HEK293 (cell line): ENCODE measurements at regions not wholly inside any gene's neighbourhood (a gene's known extent, or its start where the extent isn't known, plus 50 kb on each side); places are given as distances from the start of the nearest gene placed in this dataset.

ENCODE experiments used
- CTCF ChIA-PET: fragments of 350-600 bp; formaldehyde crosslinking; extraction: SDS; loops from one replicate; lab custom pipeline; 2021; ENCODE audit warnings: antibody characterized with exemption; lab: Yijun Ruan, JAX
- POLR2A ChIA-PET: fragments of 300-600 bp; formaldehyde crosslinking; extraction: SDS; loops from one replicate; lab custom pipeline; 2020; ENCODE audit warnings: antibody characterized with exemption, inconsistent platforms; lab: Yijun Ruan, JAX
- H3K27ac ChIP-seq: fragments of 200-500 bp; sonication (Bioruptor generic); 2 replicates; pipeline ENCODE4 v1.5.1; 2014; ENCODE audit warnings: low read depth, low read length, control low read depth, inconsistent platforms; ENCODE audit errors: extremely low read depth
- H3K36me3 ChIP-seq, 2 experiments: fragments of 200-500 bp in 1 of 2; sonication (Bioruptor generic) in 1 of 2; 1 replicate in 1 of 2; 2 replicates in 1 of 2; pipeline ENCODE4 v1.5.1; 2014 to 2017; ENCODE audit warnings: inconsistent platforms in 2 of 2, low read length in 2 of 2; ENCODE audit not compliant: control insufficient read depth in 2 of 2, insufficient read depth in 1 of 2
- H3K4me1 ChIP-seq: fragments of 200-500 bp; sonication (Bioruptor generic); 2 replicates; pipeline ENCODE4 v1.5.1; 2014; ENCODE audit warnings: mild to moderate bottlenecking, low read length, inconsistent platforms; ENCODE audit not compliant: control insufficient read depth, insufficient read depth
- H3K4me3 ChIP-seq: 2 replicates; pipeline ENCODE4 v1.5.1; 2011; ENCODE audit warnings: low read depth, mild to moderate bottlenecking, control low read depth, low read length, moderate library complexity
- H3K9me3 ChIP-seq: fragments of 200-500 bp; sonication (Bioruptor generic); 2 replicates; pipeline ENCODE4 v1.5.1; 2014; ENCODE audit warnings: low read depth, low read length, inconsistent platforms; ENCODE audit not compliant: control insufficient read depth, insufficient read depth
- MEIS1 ChIP-seq: sonication (generic); formaldehyde crosslinking; IDR thresholded peaks from 2 replicates; pipeline ENCODE4 v1.8.1; 2022; ENCODE audit warnings: missing genetic modification reagents, mild to moderate bottlenecking, borderline replicate concordance
- SP3 ChIP-seq: fragments of 450-650 bp; formaldehyde crosslinking; IDR thresholded peaks from 2 replicates; pipeline ENCODE4 v1.5.1; 2016; ENCODE audit warnings: missing biosample characterization, missing genetic modification characterization
- SP7 ChIP-seq: fragments of 450-650 bp; formaldehyde crosslinking; IDR thresholded peaks from 2 replicates; pipeline ENCODE4 v1.5.1; 2016; ENCODE audit warnings: missing biosample characterization, missing genetic modification characterization
- ZBTB48 ChIP-seq: fragments of 450-650 bp; formaldehyde crosslinking; IDR thresholded peaks from 2 replicates; pipeline ENCODE4 v1.5.1; 2016; ENCODE audit warnings: missing biosample characterization, missing genetic modification characterization
- ZBTB49 ChIP-seq: fragments of 450-650 bp; formaldehyde crosslinking; IDR thresholded peaks from 2 replicates; pipeline ENCODE4 v1.5.1; 2016; ENCODE audit warnings: missing biosample characterization, missing genetic modification characterization, low read depth
- ZNF214 ChIP-seq: fragments of 450-650 bp; formaldehyde crosslinking; IDR thresholded peaks from 2 replicates; pipeline ENCODE4 v1.5.1; 2017; ENCODE audit warnings: missing biosample characterization, mild to moderate bottlenecking, missing genetic modification characterization, borderline replicate concordance
- ZNF280D ChIP-seq: fragments of 450-650 bp; formaldehyde crosslinking; IDR thresholded peaks from 2 replicates; pipeline ENCODE4 v1.5.1; 2016; ENCODE audit warnings: missing biosample characterization, missing genetic modification characterization
- ZNF302 ChIP-seq: fragments of 450-650 bp; formaldehyde crosslinking; IDR thresholded peaks from 2 replicates; pipeline ENCODE4 v1.5.1; 2016; ENCODE audit warnings: missing biosample characterization, missing genetic modification characterization, low read depth
- ZNF324 ChIP-seq: fragments of 450-650 bp; formaldehyde crosslinking; IDR thresholded peaks from 2 replicates; pipeline ENCODE4 v1.5.1; 2016; ENCODE audit warnings: missing biosample characterization, missing genetic modification characterization
- ZNF423 ChIP-seq: fragments of 450-650 bp; formaldehyde crosslinking; IDR thresholded peaks from 2 replicates; pipeline ENCODE4 v1.5.1; 2016; ENCODE audit warnings: missing biosample characterization, missing genetic modification characterization
- ZNF544 ChIP-seq: fragments of 450-650 bp; formaldehyde crosslinking; IDR thresholded peaks from 2 replicates; pipeline ENCODE4 v1.5.0; 2017; ENCODE audit warnings: missing biosample characterization, missing genetic modification characterization
- ZNF548 ChIP-seq: fragments of 450-650 bp; formaldehyde crosslinking; IDR thresholded peaks from 2 replicates; pipeline ENCODE4 v1.5.1; 2016; ENCODE audit warnings: missing biosample characterization, missing genetic modification characterization
- ZNF555 ChIP-seq: fragments of 450-650 bp; formaldehyde crosslinking; conservative IDR thresholded peaks from 2 replicates; pipeline ENCODE4 v1.5.1; 2017; ENCODE audit warnings: missing biosample characterization, mild to moderate bottlenecking, missing genetic modification characterization, inconsistent platforms
- ZNF658 ChIP-seq: fragments of 450-650 bp; formaldehyde crosslinking; IDR thresholded peaks from 2 replicates; pipeline ENCODE4; 2016; ENCODE audit warnings: missing biosample characterization, missing genetic modification characterization
- ZNF76 ChIP-seq: fragments of 450-650 bp; formaldehyde crosslinking; IDR thresholded peaks from 2 replicates; pipeline ENCODE4; 2016; ENCODE audit warnings: low read depth, missing biosample characterization, missing genetic modification characterization, borderline replicate concordance
- ZNF776 ChIP-seq: fragments of 450-650 bp; formaldehyde crosslinking; IDR thresholded peaks from 2 replicates; pipeline ENCODE4 v1.5.0; 2017; ENCODE audit warnings: missing biosample characterization, missing genetic modification characterization, borderline replicate concordance
- ZNF791 ChIP-seq: fragments of 450-650 bp; formaldehyde crosslinking; IDR thresholded peaks from 2 replicates; pipeline ENCODE4 v1.5.1; 2016; ENCODE audit warnings: missing biosample characterization, missing genetic modification characterization
- TF ChIP-seq, protein P1 (sequence below): fragments of 450-650 bp; formaldehyde crosslinking; IDR thresholded peaks from 2 replicates; pipeline ENCODE4 v1.5.1; 2016; ENCODE audit warnings: missing biosample characterization, missing genetic modification characterization
- TF ChIP-seq, protein P2 (sequence below): fragments of 450-650 bp; formaldehyde crosslinking; conservative IDR thresholded peaks from 2 replicates; pipeline ENCODE4 v1.5.1; 2016; ENCODE audit warnings: low read depth, missing biosample characterization, missing genetic modification characterization
- TF ChIP-seq, protein P3 (sequence below): fragments of 450-650 bp; formaldehyde crosslinking; IDR thresholded peaks from 2 replicates; pipeline ENCODE4 v1.5.1; 2016; ENCODE audit warnings: missing biosample characterization, missing genetic modification characterization

- Histone ChIP-seq H3K9me3 (no peaks in the 10 kb centered on the region), H3K4me3 (no peak overlapping the region), H3K4me1 (no peaks in the 10 kb centered on the region), H3K27ac (no peak overlapping the region), H3K36me3 (no peaks in the 10 kb centered on the region)
- CTCF ChIA-PET = no interaction called here
- POLR2A ChIA-PET = no interaction called here
- TF ChIP-seq, protein P1, sequence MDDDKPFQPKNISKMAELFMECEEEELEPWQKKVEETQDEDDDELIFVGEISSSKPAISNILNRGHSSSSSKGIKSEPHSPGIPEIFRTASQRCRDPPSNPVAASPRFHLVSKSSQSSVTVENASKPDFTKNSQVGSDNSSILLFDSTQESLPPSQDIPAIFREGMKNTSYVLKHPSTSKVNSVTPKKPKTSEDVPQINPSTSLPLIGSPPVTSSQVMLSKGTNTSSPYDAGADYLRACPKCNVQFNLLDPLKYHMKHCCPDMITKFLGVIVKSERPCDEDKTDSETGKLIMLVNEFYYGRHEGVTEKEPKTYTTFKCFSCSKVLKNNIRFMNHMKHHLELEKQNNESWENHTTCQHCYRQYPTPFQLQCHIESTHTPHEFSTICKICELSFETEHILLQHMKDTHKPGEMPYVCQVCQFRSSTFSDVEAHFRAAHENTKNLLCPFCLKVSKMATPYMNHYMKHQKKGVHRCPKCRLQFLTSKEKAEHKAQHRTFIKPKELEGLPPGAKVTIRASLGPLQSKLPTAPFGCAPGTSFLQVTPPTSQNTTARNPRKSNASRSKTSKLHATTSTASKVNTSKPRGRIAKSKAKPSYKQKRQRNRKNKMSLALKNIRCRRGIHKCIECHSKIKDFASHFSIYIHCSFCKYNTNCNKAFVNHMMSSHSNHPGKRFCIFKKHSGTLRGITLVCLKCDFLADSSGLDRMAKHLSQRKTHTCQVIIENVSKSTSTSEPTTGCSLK = no peak
- TF ChIP-seq MEIS1 (CRISPR knock-in tag) = no peak
- no peak for TF ChIP-seq ZNF280D
- TF ChIP-seq SP7 (tag by site-specific recombination) = no peak
- TF ChIP-seq ZNF302 = no peak
- TF ChIP-seq ZNF776 = no peak
- TF ChIP-seq ZNF214 (tag by site-specific recombination) = no peak
- TF ChIP-seq ZBTB49 (tag by site-specific recombination) = no peak
- TF ChIP-seq ZBTB48 = no peak
- TF ChIP-seq ZNF658 (tag by site-specific recombination) = no peak
- no peak for TF ChIP-seq SP3 (tag by site-specific recombination)
- no peak for TF ChIP-seq ZNF76 (tag by site-specific recombination)
- no peak for TF ChIP-seq ZNF548 (tag by site-specific recombination)
- TF ChIP-seq, protein P2, sequence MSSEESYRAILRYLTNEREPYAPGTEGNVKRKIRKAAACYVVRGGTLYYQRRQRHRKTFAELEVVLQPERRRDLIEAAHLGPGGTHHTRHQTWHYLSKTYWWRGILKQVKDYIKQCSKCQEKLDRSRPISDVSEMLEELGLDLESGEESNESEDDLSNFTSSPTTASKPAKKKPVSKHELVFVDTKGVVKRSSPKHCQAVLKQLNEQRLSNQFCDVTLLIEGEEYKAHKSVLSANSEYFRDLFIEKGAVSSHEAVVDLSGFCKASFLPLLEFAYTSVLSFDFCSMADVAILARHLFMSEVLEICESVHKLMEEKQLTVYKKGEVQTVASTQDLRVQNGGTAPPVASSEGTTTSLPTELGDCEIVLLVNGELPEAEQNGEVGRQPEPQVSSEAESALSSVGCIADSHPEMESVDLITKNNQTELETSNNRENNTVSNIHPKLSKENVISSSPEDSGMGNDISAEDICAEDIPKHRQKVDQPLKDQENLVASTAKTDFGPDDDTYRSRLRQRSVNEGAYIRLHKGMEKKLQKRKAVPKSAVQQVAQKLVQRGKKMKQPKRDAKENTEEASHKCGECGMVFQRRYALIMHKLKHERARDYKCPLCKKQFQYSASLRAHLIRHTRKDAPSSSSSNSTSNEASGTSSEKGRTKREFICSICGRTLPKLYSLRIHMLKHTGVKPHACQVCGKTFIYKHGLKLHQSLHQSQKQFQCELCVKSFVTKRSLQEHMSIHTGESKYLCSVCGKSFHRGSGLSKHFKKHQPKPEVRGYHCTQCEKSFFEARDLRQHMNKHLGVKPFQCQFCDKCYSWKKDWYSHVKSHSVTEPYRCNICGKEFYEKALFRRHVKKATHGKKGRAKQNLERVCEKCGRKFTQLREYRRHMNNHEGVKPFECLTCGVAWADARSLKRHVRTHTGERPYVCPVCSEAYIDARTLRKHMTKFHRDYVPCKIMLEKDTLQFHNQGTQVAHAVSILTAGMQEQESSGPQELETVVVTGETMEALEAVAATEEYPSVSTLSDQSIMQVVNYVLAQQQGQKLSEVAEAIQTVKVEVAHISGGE (tag by site-specific recombination) = no peak
- TF ChIP-seq ZNF791 = no peak
- TF ChIP-seq ZNF324 (tag by site-specific recombination) = no peak
- TF ChIP-seq ZNF423 = no peak
- TF ChIP-seq, protein P3, sequence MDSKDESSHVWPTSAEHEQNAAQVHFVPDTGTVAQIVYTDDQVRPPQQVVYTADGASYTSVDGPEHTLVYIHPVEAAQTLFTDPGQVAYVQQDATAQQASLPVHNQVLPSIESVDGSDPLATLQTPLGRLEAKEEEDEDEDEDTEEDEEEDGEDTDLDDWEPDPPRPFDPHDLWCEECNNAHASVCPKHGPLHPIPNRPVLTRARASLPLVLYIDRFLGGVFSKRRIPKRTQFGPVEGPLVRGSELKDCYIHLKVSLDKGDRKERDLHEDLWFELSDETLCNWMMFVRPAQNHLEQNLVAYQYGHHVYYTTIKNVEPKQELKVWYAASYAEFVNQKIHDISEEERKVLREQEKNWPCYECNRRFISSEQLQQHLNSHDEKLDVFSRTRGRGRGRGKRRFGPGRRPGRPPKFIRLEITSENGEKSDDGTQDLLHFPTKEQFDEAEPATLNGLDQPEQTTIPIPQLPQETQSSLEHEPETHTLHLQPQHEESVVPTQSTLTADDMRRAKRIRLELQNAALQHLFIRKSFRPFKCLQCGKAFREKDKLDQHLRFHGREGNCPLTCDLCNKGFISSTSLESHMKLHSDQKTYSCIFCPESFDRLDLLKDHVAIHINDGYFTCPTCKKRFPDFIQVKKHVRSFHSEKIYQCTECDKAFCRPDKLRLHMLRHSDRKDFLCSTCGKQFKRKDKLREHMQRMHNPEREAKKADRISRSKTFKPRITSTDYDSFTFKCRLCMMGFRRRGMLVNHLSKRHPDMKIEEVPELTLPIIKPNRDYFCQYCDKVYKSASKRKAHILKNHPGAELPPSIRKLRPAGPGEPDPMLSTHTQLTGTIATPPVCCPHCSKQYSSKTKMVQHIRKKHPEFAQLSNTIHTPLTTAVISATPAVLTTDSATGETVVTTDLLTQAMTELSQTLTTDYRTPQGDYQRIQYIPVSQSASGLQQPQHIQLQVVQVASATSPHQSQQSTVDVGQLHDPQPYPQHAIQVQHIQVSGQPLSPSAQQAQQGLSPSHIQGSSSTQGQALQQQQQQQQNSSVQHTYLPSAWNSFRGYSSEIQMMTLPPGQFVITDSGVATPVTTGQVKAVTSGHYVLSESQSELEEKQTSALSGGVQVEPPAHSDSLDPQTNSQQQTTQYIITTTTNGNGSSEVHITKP (tag by site-specific recombination) = no peak
- TF ChIP-seq ZNF544 (tag by site-specific recombination) = no peak
- no peak for TF ChIP-seq ZNF555 (tag by site-specific recombination)
Measured at GRCh38 chr4:134753390-134753789, 551.8 kb upstream of the PABPC4L start.
